ENCODE measurements at regions not wholly inside any gene's neighbourhood (a gene's known extent, or its start where the extent isn't known, plus 50 kb on each side); places are given as distances from the start of the nearest gene placed in this dataset.

- in situ Hi-C loops (cut with HindIII; ENCODE audit: low sequenced_read_pairs) = no loop called here
- DNase-seq (ENCODE audit: low spot score) = no peak
Observed at GRCh38 chrX:17206584-17206983, 168.4 kb upstream of the NHS start.

- in situ Hi-C loops (cut with HindIII; ENCODE audit: low sequenced_read_pairs) = no loop called here
- DNase-seq (ENCODE audit: low spot score) = no peak
Observed at GRCh38 chrX:17214962-17215361, 160.0 kb upstream of the NHS start.

GRCh38 chrX:17226736-17227135, 148.3 kb upstream of the NHS start:
- no peak for DNase-seq (ENCODE audit: low spot score)
- in situ Hi-C loops (cut with HindIII; ENCODE audit: low sequenced_read_pairs) = no loop called here

GRCh38 chrX:17237146-17237545, 137.9 kb upstream of the NHS start:
- DNase-seq (ENCODE audit: low spot score) = no peak
- in situ Hi-C loops (cut with HindIII; ENCODE audit: low sequenced_read_pairs) = no loop called here

- in situ Hi-C loops (cut with HindIII; ENCODE audit: low sequenced_read_pairs) = no loop called here
- peak; percentile 57 for DNase-seq (ENCODE audit: low spot score)
Observed at GRCh38 chrX:17242470-17242869, 132.5 kb upstream of the NHS start.

GRCh38 chrX:17247144-17247543, 127.9 kb upstream of the NHS start:
- no peak for DNase-seq (ENCODE audit: low spot score)

GRCh38 chrX:17262123-17262522, 112.9 kb upstream of the NHS start:
- no peak for DNase-seq (ENCODE audit: low spot score)
- in situ Hi-C loops (cut with HindIII; ENCODE audit: low sequenced_read_pairs) = no loop called here

More at GRCh38 chrX:17247144-17247543, 127.9 kb upstream of the NHS start:
- in situ Hi-C loops (cut with HindIII; ENCODE audit: low sequenced_read_pairs) = no loop called here

- in situ Hi-C loops (cut with HindIII; ENCODE audit: low sequenced_read_pairs) = no loop called here
Observed at GRCh38 chrX:17266136-17266535, 108.9 kb upstream of the NHS start.

GRCh38 chrX:17278961-17279360, 96.0 kb upstream of the NHS start:
- in situ Hi-C loops (cut with HindIII; ENCODE audit: low sequenced_read_pairs) = no loop called here
- DNase-seq (ENCODE audit: low spot score) = no peak

More at GRCh38 chrX:17266136-17266535, 108.9 kb upstream of the NHS start:
- no peak for DNase-seq (ENCODE audit: low spot score)

GRCh38 chrX:17285983-17286382, 89.0 kb upstream of the NHS start:
- in situ Hi-C loops (cut with HindIII; ENCODE audit: low sequenced_read_pairs) = no loop called here
- no peak for DNase-seq (ENCODE audit: low spot score)

GRCh38 chrX:17291171-17291900, 83.7 kb upstream of the NHS start:
- no peak for DNase-seq (ENCODE audit: low spot score)

GRCh38 chrX:17292111-17292527, 82.9 kb upstream of the NHS start:
- DNase-seq (ENCODE audit: low spot score) = no peak
- in situ Hi-C loops (cut with HindIII; ENCODE audit: low sequenced_read_pairs) = no loop called here

More at GRCh38 chrX:17291171-17291900, 83.7 kb upstream of the NHS start:
- in situ Hi-C loops (cut with HindIII; ENCODE audit: low sequenced_read_pairs) = no loop called here

- in situ Hi-C loops (cut with HindIII; ENCODE audit: low sequenced_read_pairs) = no loop called here
- DNase-seq (ENCODE audit: low spot score) = no peak
Observed at GRCh38 chrX:17294561-17294960, 80.4 kb upstream of the NHS start.

- in situ Hi-C loops (cut with HindIII; ENCODE audit: low sequenced_read_pairs) = no loop called here
- no peak for DNase-seq (ENCODE audit: low spot score)
Observed at GRCh38 chrX:17295791-17296190, 79.2 kb upstream of the NHS start.

- no peak for DNase-seq (ENCODE audit: low spot score)
- in situ Hi-C loops (cut with HindIII; ENCODE audit: low sequenced_read_pairs) = no loop called here
Observed at GRCh38 chrX:17298564-17298963, 76.4 kb upstream of the NHS start.

GRCh38 chrX:17299206-17299605, 75.8 kb upstream of the NHS start:
- in situ Hi-C loops (cut with HindIII; ENCODE audit: low sequenced_read_pairs) = no loop called here
- no peak for DNase-seq (ENCODE audit: low spot score)

- in situ Hi-C loops (cut with HindIII; ENCODE audit: low sequenced_read_pairs) = no loop called here
- no peak for DNase-seq (ENCODE audit: low spot score)
Observed at GRCh38 chrX:17323397-17323796, 51.6 kb upstream of the NHS start.

All from G401 (cell line).